GM23338 (cell line): ENCODE measurements at regions not wholly inside any gene's neighbourhood (a gene's known extent, or its start where the extent isn't known, plus 50 kb on each side); places are given as distances from the start of the nearest gene placed in this dataset.
A peak's percentile ranks its signal among the peaks of the same experiment; 100 is the strongest.

Source experiments
- ATAC-seq: fragments of 200-7000 bp; cut with Tn5 transposase; 3 replicates; pipeline ENCODE4 v1.9.1; 2020
- DNase-seq: peaks from one replicate; pipeline ENCODE4 v3.0.0-alpha.2; 2015; ENCODE audit warnings: low spot score
- H2AFZ ChIP-seq: fragments of 200-600 bp; sonication (generic); 2 replicates; pipeline ENCODE4 v1.8.0; 2016; ENCODE audit warnings: antibody characterized with exemption, mild to moderate bottlenecking, moderate library complexity
- H3F3A ChIP-seq: fragments of 200-600 bp; sonication (generic); replicated peaks from 2 replicates; pipeline ENCODE4 v1.8.0; 2017; ENCODE audit warnings: antibody characterized with exemption, mixed run types, low read depth
- H3K27ac ChIP-seq: fragments of 200-600 bp; sonication (generic); 2 replicates; pipeline ENCODE4 v1.6.1; 2016; ENCODE audit warnings: low read depth
- H3K27me3 ChIP-seq: fragments of 200-600 bp; sonication (generic); 2 replicates; pipeline ENCODE4 v1.8.0; 2016; ENCODE audit warnings: mild to moderate bottlenecking, mixed run types, moderate library complexity; ENCODE audit not compliant: insufficient read depth
- H3K36me3 ChIP-seq: fragments of 200-600 bp; sonication (generic); 2 replicates; pipeline ENCODE4 v1.8.0; 2016; ENCODE audit warnings: mild to moderate bottlenecking; ENCODE audit not compliant: insufficient read depth
- H3K4me1 ChIP-seq: fragments of 200-600 bp; sonication (generic); 2 replicates; pipeline ENCODE4 v1.8.0; 2016; ENCODE audit warnings: mild to moderate bottlenecking, moderate library complexity; ENCODE audit not compliant: insufficient read depth
- H3K4me2 ChIP-seq: fragments of 200-600 bp; sonication (generic); 2 replicates; pipeline ENCODE4 v1.7.1; 2017; ENCODE audit warnings: mixed run types
- H3K4me3 ChIP-seq: fragments of 200-600 bp; sonication (generic); 2 replicates; pipeline ENCODE4 v1.6.1; 2016; ENCODE audit warnings: mixed run types
- H3K79me2 ChIP-seq: fragments of 200-600 bp; sonication (generic); replicated peaks from 2 replicates; pipeline ENCODE4 v1.8.0; 2017; ENCODE audit warnings: mild to moderate bottlenecking; ENCODE audit not compliant: insufficient read depth
- H3K9me2 ChIP-seq: fragments of 200-600 bp; sonication (generic); 2 replicates; pipeline ENCODE4 v1.8.0; 2017; ENCODE audit not compliant: insufficient read depth
- H4K20me1 ChIP-seq: fragments of 200-600 bp; sonication (generic); replicated peaks from 2 replicates; pipeline ENCODE4 v1.8.0; 2017; ENCODE audit warnings: mild to moderate bottlenecking; ENCODE audit not compliant: insufficient read depth
- H3K27ac Mint-ChIP-seq: 2 replicates; pipeline ENCODE4 v1.8.0; 2020; ENCODE audit warnings: inconsistent platforms, mild to moderate bottlenecking, moderate library complexity, mixed read lengths
- H3K27me3 Mint-ChIP-seq: 3 replicates; pipeline ENCODE4 v1.8.0; 2022; ENCODE audit warnings: low read depth, mild to moderate bottlenecking, moderate library complexity, mixed read lengths, inconsistent platforms; ENCODE audit not compliant: insufficient read depth, poor library complexity
- H3K36me3 Mint-ChIP-seq: 3 replicates; pipeline ENCODE4 v1.8.0; 2021; ENCODE audit warnings: low read depth, mild to moderate bottlenecking, inconsistent platforms, moderate library complexity, mixed read lengths
- H3K4me1 Mint-ChIP-seq: 3 replicates; pipeline ENCODE4 v1.8.0; 2020; ENCODE audit warnings: mild to moderate bottlenecking, inconsistent platforms, mixed read lengths
- H3K4me3 Mint-ChIP-seq: 3 replicates; pipeline ENCODE4 v1.8.0; 2021; ENCODE audit warnings: moderate library complexity, mild to moderate bottlenecking, inconsistent platforms, mixed read lengths
- H3K9me3 Mint-ChIP-seq: 3 replicates; pipeline ENCODE4 v1.8.0; 2020; ENCODE audit warnings: moderate library complexity, mild to moderate bottlenecking, inconsistent platforms, mixed read lengths
- ETS1 ChIP-seq: IDR thresholded peaks from 2 replicates; pipeline ENCODE4 v1.6.1; 2016; ENCODE audit warnings: antibody characterized with exemption
- EZH2 ChIP-seq: fragments of 200-600 bp; sonication (generic); IDR thresholded peaks from one replicate; pipeline ENCODE4 v1.8.0; 2017; ENCODE audit warnings: antibody characterized with exemption, mild to moderate bottlenecking, low read depth; ENCODE audit not compliant: unreplicated experiment
- EZH2phosphoT487 ChIP-seq: fragments of 200-600 bp; sonication (generic); IDR thresholded peaks from one replicate; pipeline ENCODE4 v1.8.1; 2018; ENCODE audit warnings: antibody characterized with exemption; ENCODE audit not compliant: unreplicated experiment
- JUNB ChIP-seq: IDR thresholded peaks from one replicate; pipeline ENCODE4 v1.6.1; 2016; ENCODE audit warnings: antibody characterized with exemption; ENCODE audit not compliant: unreplicated experiment
- STAT1 ChIP-seq: IDR thresholded peaks from one replicate; pipeline ENCODE4 v1.6.1; 2016; ENCODE audit warnings: antibody characterized with exemption; ENCODE audit not compliant: unreplicated experiment
- ZNF114 ChIP-seq: fragments of 250-450 bp; sonication (Bioruptor Pico); IDR thresholded peaks from 2 replicates; pipeline ENCODE4 v1.5.0; 2020; ENCODE audit warnings: mild to moderate bottlenecking, moderate library complexity
- ZNF331 ChIP-seq: fragments of 250-450 bp; sonication (Bioruptor Pico); IDR thresholded peaks from 2 replicates; pipeline ENCODE4 v1.5.0; 2020; ENCODE audit warnings: low read depth, mild to moderate bottlenecking, moderate library complexity
- ZNF462 ChIP-seq: fragments of 250-450 bp; sonication (Bioruptor Pico); IDR thresholded peaks from 2 replicates; pipeline ENCODE4 v1.5.0; 2020; ENCODE audit warnings: mild to moderate bottlenecking, moderate library complexity

GRCh38 chr14:51176839-51177238, 63.2 kb upstream of the TMX1 start (continued):
- TF ChIP-seq ZNF462 (CRISPR knock-in tag) (peak; percentile 89), EZH2 (no peak), EZH2phosphoT487 (no peak)

GRCh38 chr14:51180577-51180976, 59.5 kb upstream of the TMX1 start:
- H3K27me3 ChIP-seq, result no peaks in the 10 kb centered on the region

More at GRCh38 chr14:51180577-51180976, 59.5 kb upstream of the TMX1 start:
- ATAC-seq, result no peak
- Histone ChIP-seq H3K4me1 (peaks cover 15% of the 10 kb centered on the region), H4K20me1 (no peaks in the 10 kb centered on the region), H3K4me2 (no peak overlapping the region), H3K9me2 (peaks cover under 1% of the 10 kb centered on the region; the same call in 1 of the 2 replicates), H3K4me3 (no peak overlapping the region), H3K27ac (no peak overlapping the region), H3K36me3 (no peaks in the 10 kb centered on the region), H3F3A (no peaks in the 10 kb centered on the region), H2AFZ (no peak overlapping the region; the same call in 1 of the 2 replicates), H3K79me2 (no peaks in the 10 kb centered on the region)
- TF ChIP-seq ZNF114 (no peak), EZH2phosphoT487 (no peak), STAT1 (no peak), ETS1 (no peak), ZNF331 (CRISPR knock-in tag) (no peak), ZNF462 (CRISPR knock-in tag) (no peak), JUNB (no peak)
- peaks cover 18% of the 10 kb centered on the region for H3K4me1 Mint-ChIP-seq
- H3K27me3 Mint-ChIP-seq, result no peaks in the 10 kb centered on the region
- H3K4me3 Mint-ChIP-seq, result no peak overlapping the region
- H3K36me3 Mint-ChIP-seq, result no peaks in the 10 kb centered on the region
- no peak overlapping the region for H3K27ac Mint-ChIP-seq
- H3K9me3 Mint-ChIP-seq, result no peaks in the 10 kb centered on the region
- DNase-seq, result no peak
